ENCODE measurements at regions not wholly inside any gene's neighbourhood (a gene's known extent, or its start where the extent isn't known, plus 50 kb on each side); places are given as distances from the start of the nearest gene placed in this dataset.

- ChIA-PET SMC1A (ENCODE audit: uncharacterized antibody, unreplicated experiment) (no interaction called here), POLR2A (no interaction called here), RAD21 (ENCODE audit: unreplicated experiment) (interaction anchor here (1.1 kb wide), 1 partner anchor 133 kb away, joined by 3 read pairs; no protein-coding TSS in a partner anchor)
Observed at GRCh38 chr4:28358606-28359005, 1498.0 kb downstream of the STIM2 start.

More at GRCh38 chr4:28358606-28359005, 1498.0 kb downstream of the STIM2 start:
- DNase-seq (ENCODE audit: low read depth, low spot score): no peak
- H3K36me3 ChIP-seq (ENCODE audit: control insufficient read depth in 2 of 2, insufficient read depth in 2 of 2, low read length in 1 of 2): no peaks in the 10 kb centered on the region
- TF ChIP-seq RFX5 (IDR thresholded peaks at IDR 0.05; ENCODE audit: low read depth, low read length) (no peak), RAD51 (IDR thresholded peaks at IDR 0.05) (no peak), FOXK2 (IDR thresholded peaks at IDR 0.05) (no peak), RUNX3 (IDR thresholded peaks at IDR 0.05; ENCODE audit: low read length) (no peak), POLR2A (IDR thresholded peaks at IDR 0.05; ENCODE audit: low read depth, low read length) (no peak), SMC3 (IDR thresholded peaks at IDR 0.05; ENCODE audit: borderline replicate concordance, low read length) (no peak), ATF2 (IDR thresholded peaks at IDR 0.05; ENCODE audit: low read length) (no peak), BCL11A (IDR thresholded peaks at IDR 0.05; ENCODE audit: low read depth, low read length) (no peak), BRCA1 (IDR thresholded peaks at IDR 0.05; ENCODE audit: low read depth, low read length) (no peak), ATF7 (IDR thresholded peaks at IDR 0.05; ENCODE audit: low read depth) (no peak)
- TF ChIP-seq, protein P1, sequence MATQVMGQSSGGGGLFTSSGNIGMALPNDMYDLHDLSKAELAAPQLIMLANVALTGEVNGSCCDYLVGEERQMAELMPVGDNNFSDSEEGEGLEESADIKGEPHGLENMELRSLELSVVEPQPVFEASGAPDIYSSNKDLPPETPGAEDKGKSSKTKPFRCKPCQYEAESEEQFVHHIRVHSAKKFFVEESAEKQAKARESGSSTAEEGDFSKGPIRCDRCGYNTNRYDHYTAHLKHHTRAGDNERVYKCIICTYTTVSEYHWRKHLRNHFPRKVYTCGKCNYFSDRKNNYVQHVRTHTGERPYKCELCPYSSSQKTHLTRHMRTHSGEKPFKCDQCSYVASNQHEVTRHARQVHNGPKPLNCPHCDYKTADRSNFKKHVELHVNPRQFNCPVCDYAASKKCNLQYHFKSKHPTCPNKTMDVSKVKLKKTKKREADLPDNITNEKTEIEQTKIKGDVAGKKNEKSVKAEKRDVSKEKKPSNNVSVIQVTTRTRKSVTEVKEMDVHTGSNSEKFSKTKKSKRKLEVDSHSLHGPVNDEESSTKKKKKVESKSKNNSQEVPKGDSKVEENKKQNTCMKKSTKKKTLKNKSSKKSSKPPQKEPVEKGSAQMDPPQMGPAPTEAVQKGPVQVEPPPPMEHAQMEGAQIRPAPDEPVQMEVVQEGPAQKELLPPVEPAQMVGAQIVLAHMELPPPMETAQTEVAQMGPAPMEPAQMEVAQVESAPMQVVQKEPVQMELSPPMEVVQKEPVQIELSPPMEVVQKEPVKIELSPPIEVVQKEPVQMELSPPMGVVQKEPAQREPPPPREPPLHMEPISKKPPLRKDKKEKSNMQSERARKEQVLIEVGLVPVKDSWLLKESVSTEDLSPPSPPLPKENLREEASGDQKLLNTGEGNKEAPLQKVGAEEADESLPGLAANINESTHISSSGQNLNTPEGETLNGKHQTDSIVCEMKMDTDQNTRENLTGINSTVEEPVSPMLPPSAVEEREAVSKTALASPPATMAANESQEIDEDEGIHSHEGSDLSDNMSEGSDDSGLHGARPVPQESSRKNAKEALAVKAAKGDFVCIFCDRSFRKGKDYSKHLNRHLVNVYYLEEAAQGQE (IDR thresholded peaks at IDR 0.05; ENCODE audit: low read depth, low read length): no peak
- TF ChIP-seq, protein P2, sequence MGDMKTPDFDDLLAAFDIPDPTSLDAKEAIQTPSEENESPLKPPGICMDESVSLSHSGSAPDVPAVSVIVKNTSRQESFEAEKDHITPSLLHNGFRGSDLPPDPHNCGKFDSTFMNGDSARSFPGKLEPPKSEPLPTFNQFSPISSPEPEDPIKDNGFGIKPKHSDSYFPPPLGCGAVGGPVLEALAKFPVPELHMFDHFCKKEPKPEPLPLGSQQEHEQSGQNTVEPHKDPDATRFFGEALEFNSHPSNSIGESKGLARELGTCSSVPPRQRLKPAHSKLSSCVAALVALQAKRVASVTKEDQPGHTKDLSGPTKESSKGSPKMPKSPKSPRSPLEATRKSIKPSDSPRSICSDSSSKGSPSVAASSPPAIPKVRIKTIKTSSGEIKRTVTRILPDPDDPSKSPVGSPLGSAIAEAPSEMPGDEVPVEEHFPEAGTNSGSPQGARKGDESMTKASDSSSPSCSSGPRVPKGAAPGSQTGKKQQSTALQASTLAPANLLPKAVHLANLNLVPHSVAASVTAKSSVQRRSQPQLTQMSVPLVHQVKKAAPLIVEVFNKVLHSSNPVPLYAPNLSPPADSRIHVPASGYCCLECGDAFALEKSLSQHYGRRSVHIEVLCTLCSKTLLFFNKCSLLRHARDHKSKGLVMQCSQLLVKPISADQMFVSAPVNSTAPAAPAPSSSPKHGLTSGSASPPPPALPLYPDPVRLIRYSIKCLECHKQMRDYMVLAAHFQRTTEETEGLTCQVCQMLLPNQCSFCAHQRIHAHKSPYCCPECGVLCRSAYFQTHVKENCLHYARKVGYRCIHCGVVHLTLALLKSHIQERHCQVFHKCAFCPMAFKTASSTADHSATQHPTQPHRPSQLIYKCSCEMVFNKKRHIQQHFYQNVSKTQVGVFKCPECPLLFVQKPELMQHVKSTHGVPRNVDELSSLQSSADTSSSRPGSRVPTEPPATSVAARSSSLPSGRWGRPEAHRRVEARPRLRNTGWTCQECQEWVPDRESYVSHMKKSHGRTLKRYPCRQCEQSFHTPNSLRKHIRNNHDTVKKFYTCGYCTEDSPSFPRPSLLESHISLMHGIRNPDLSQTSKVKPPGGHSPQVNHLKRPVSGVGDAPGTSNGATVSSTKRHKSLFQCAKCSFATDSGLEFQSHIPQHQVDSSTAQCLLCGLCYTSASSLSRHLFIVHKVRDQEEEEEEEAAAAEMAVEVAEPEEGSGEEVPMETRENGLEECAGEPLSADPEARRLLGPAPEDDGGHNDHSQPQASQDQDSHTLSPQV (IDR thresholded peaks at IDR 0.05): no peak
- TF ChIP-seq, protein P3, sequence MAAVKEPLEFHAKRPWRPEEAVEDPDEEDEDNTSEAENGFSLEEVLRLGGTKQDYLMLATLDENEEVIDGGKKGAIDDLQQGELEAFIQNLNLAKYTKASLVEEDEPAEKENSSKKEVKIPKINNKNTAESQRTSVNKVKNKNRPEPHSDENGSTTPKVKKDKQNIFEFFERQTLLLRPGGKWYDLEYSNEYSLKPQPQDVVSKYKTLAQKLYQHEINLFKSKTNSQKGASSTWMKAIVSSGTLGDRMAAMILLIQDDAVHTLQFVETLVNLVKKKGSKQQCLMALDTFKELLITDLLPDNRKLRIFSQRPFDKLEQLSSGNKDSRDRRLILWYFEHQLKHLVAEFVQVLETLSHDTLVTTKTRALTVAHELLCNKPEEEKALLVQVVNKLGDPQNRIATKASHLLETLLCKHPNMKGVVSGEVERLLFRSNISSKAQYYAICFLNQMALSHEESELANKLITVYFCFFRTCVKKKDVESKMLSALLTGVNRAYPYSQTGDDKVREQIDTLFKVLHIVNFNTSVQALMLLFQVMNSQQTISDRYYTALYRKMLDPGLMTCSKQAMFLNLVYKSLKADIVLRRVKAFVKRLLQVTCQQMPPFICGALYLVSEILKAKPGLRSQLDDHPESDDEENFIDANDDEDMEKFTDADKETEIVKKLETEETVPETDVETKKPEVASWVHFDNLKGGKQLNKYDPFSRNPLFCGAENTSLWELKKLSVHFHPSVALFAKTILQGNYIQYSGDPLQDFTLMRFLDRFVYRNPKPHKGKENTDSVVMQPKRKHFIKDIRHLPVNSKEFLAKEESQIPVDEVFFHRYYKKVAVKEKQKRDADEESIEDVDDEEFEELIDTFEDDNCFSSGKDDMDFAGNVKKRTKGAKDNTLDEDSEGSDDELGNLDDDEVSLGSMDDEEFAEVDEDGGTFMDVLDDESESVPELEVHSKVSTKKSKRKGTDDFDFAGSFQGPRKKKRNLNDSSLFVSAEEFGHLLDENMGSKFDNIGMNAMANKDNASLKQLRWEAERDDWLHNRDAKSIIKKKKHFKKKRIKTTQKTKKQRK (IDR thresholded peaks at IDR 0.05; ENCODE audit: low read depth, low read length): no peak
- ATAC-seq: no peak
- in situ Hi-C loops (cut with MboI) (no loop called here), intact Hi-C loops (cut with micrococcal nuclease; ENCODE audit: unreplicated experiment) (no loop called here)
- H3K79me2 ChIP-seq (ENCODE audit: control insufficient read depth, insufficient read depth, low read length): no peaks in the 10 kb centered on the region
- H3K9me3 ChIP-seq (replicated peaks; ENCODE audit: control insufficient read depth, insufficient read depth, low read length): no peaks in the 10 kb centered on the region
- H4K20me1 ChIP-seq (ENCODE audit: control insufficient read depth, insufficient read depth): no peaks in the 10 kb centered on the region
- no peak overlapping the region for H3K4me3 ChIP-seq
- no peak overlapping the region for H2AFZ ChIP-seq (ENCODE audit: control insufficient read depth, low read depth, low read length)
- no peaks in the 10 kb centered on the region for H3K27me3 ChIP-seq (replicated peaks in 1 of 2; ENCODE audit: control insufficient read depth in 2 of 2, insufficient read depth in 2 of 2, low read length in 1 of 2)
- no peaks in the 10 kb centered on the region for H3K4me1 ChIP-seq (ENCODE audit: control insufficient read depth, insufficient read depth, low read length)
- H3K9ac ChIP-seq (ENCODE audit: control insufficient read depth, insufficient read depth, low read length): no peak overlapping the region
- CTCF ChIA-PET: no interaction called here
- BruUV-seq (replicated peaks): no TSS peak
- 0% methylated on average over 2 of the region's 2 CpGs for WGBS (ENCODE audit: insufficient coverage, insufficient replicate concordance, low lambda C conversion rate, missing lambda C conversion rate)
- H3K27ac ChIP-seq (ENCODE audit: control insufficient read depth, insufficient read depth): no peak overlapping the region
- H3K4me2 ChIP-seq (ENCODE audit: control insufficient read depth, insufficient read depth): no peak overlapping the region
- FAIRE-seq: no peak

Measured in GM12878 (cell line).